ENCODE measurements at regions not wholly inside any gene's neighbourhood (a gene's known extent, or its start where the extent isn't known, plus 50 kb on each side); places are given as distances from the start of the nearest gene placed in this dataset.
A peak's percentile ranks its signal among the peaks of the same experiment; 100 is the strongest.

- WGBS (ENCODE audit: insufficient coverage), result 80% methylated on average over 3 of the region's 4 CpGs
- Histone ChIP-seq H3K27me3 (ENCODE audit: control insufficient read depth, insufficient read depth, low read length) (no peaks in the 10 kb centered on the region), H3K4me1 (ENCODE audit: control insufficient read depth, insufficient read depth, low read length) (no peaks in the 10 kb centered on the region), H3K27ac (ENCODE audit: low read depth, low read length) (no peak overlapping the region), H3K4me3 (ENCODE audit: low read depth, low read length) (no peak overlapping the region), H3K9me3 (ENCODE audit: control insufficient read depth, insufficient read depth, low read length) (no peaks in the 10 kb centered on the region), H3K36me3 (ENCODE audit: control insufficient read depth, insufficient read depth, low read length) (no peaks in the 10 kb centered on the region)
- no peak for DNase-seq (ENCODE audit: low read depth in 4 of 6, low spot score in 6 of 6)
Measured at GRCh38 chr5:159826351-159827214, 89.7 kb upstream of the ADRA1B start.

GRCh38 chr5:159827861-159828260 lies 88.4 kb upstream of the ADRA1B start:
- WGBS (ENCODE audit: insufficient coverage), result 46% methylated on average over 3 of the region's 4 CpGs
- Histone ChIP-seq H3K4me1 (ENCODE audit: control insufficient read depth, insufficient read depth, low read length) (no peaks in the 10 kb centered on the region), H3K36me3 (ENCODE audit: control insufficient read depth, insufficient read depth, low read length) (no peaks in the 10 kb centered on the region), H3K27me3 (ENCODE audit: control insufficient read depth, insufficient read depth, low read length) (no peaks in the 10 kb centered on the region), H3K9me3 (ENCODE audit: control insufficient read depth, insufficient read depth, low read length) (no peaks in the 10 kb centered on the region), H3K4me3 (ENCODE audit: low read depth, low read length) (no peak overlapping the region), H3K27ac (ENCODE audit: low read depth, low read length) (no peak overlapping the region)
- DNase-seq (ENCODE audit: low read depth in 4 of 6, low spot score in 6 of 6), result peak in 1 of 6 donors; percentile 17

DNA sequence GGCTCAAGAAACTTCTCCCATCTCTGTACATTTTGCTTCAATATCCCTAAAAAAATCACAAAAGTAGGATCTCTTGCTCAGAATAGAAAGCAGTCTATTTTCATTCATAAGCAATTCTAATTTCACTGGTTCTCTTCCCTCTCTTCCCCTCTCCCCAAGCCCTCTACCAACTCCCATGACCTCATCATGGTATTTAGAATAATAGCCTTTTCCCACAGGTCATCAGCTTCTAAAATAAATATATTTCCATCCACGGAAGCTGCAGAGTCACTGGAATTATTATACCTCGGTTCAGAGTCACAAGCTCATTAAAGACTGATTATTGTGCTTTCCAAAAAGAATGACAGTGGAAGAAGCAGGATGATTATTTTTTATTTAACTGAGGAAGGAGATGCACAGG lies 84.2 kb upstream of the ADRA1B start:
- WGBS (ENCODE audit: insufficient coverage), result 60% methylated on average over 1 of the region's 2 CpGs
- Histone ChIP-seq H3K4me1 (ENCODE audit: control insufficient read depth, insufficient read depth, low read length) (no peaks in the 10 kb centered on the region), H3K27me3 (ENCODE audit: control insufficient read depth, insufficient read depth, low read length) (no peaks in the 10 kb centered on the region), H3K9me3 (ENCODE audit: control insufficient read depth, insufficient read depth, low read length) (no peaks in the 10 kb centered on the region), H3K4me3 (ENCODE audit: low read depth, low read length) (no peak overlapping the region), H3K27ac (ENCODE audit: low read depth, low read length) (no peak overlapping the region), H3K36me3 (ENCODE audit: control insufficient read depth, insufficient read depth, low read length) (no peaks in the 10 kb centered on the region)
- DNase-seq (ENCODE audit: low read depth in 4 of 6, low spot score in 6 of 6), result no peak

GRCh38 chr5:159833088-159833487 lies 83.2 kb upstream of the ADRA1B start:
- H3K36me3 ChIP-seq (ENCODE audit: control insufficient read depth, insufficient read depth, low read length), result no peaks in the 10 kb centered on the region
- H3K9me3 ChIP-seq (ENCODE audit: control insufficient read depth, insufficient read depth, low read length), result no peaks in the 10 kb centered on the region
- no peak for DNase-seq (ENCODE audit: low read depth in 4 of 6, low spot score in 6 of 6)
- no peak overlapping the region for H3K27ac ChIP-seq (ENCODE audit: low read depth, low read length)
- no peak overlapping the region for H3K4me3 ChIP-seq (ENCODE audit: low read depth, low read length)
- H3K4me1 ChIP-seq (ENCODE audit: control insufficient read depth, insufficient read depth, low read length), result no peaks in the 10 kb centered on the region
- WGBS (ENCODE audit: insufficient coverage), result 60% methylated on average over 1 of the region's 2 CpGs
- no peaks in the 10 kb centered on the region for H3K27me3 ChIP-seq (ENCODE audit: control insufficient read depth, insufficient read depth, low read length)

GRCh38 chr5:159833846-159834245 lies 82.4 kb upstream of the ADRA1B start:
- Histone ChIP-seq H3K27me3 (ENCODE audit: control insufficient read depth, insufficient read depth, low read length) (no peaks in the 10 kb centered on the region), H3K9me3 (ENCODE audit: control insufficient read depth, insufficient read depth, low read length) (no peaks in the 10 kb centered on the region), H3K4me3 (ENCODE audit: low read depth, low read length) (no peak overlapping the region), H3K36me3 (ENCODE audit: control insufficient read depth, insufficient read depth, low read length) (no peaks in the 10 kb centered on the region), H3K4me1 (ENCODE audit: control insufficient read depth, insufficient read depth, low read length) (no peaks in the 10 kb centered on the region), H3K27ac (ENCODE audit: low read depth, low read length) (no peak overlapping the region)
- 90% methylated on average over 5 of the region's 6 CpGs for WGBS (ENCODE audit: insufficient coverage)
- DNase-seq (ENCODE audit: low read depth in 4 of 6, low spot score in 6 of 6), result no peak

- Histone ChIP-seq H3K36me3 (ENCODE audit: control insufficient read depth, insufficient read depth, low read length) (no peaks in the 10 kb centered on the region), H3K9me3 (ENCODE audit: control insufficient read depth, insufficient read depth, low read length) (no peaks in the 10 kb centered on the region), H3K27me3 (ENCODE audit: control insufficient read depth, insufficient read depth, low read length) (no peaks in the 10 kb centered on the region), H3K4me1 (ENCODE audit: control insufficient read depth, insufficient read depth, low read length) (no peaks in the 10 kb centered on the region), H3K27ac (ENCODE audit: low read depth, low read length) (no peak overlapping the region), H3K4me3 (ENCODE audit: low read depth, low read length) (no peak overlapping the region)
- DNase-seq (ENCODE audit: low read depth in 4 of 6, low spot score in 6 of 6), result no peak
Measured at GRCh38 chr5:159835548-159835947, 80.7 kb upstream of the ADRA1B start.

GRCh38 chr5:159836691-159837090 lies 79.6 kb upstream of the ADRA1B start:
- H3K9me3 ChIP-seq (ENCODE audit: control insufficient read depth, insufficient read depth, low read length), result no peaks in the 10 kb centered on the region
- no peaks in the 10 kb centered on the region for H3K36me3 ChIP-seq (ENCODE audit: control insufficient read depth, insufficient read depth, low read length)
- no peak overlapping the region for H3K27ac ChIP-seq (ENCODE audit: low read depth, low read length)
- no peaks in the 10 kb centered on the region for H3K4me1 ChIP-seq (ENCODE audit: control insufficient read depth, insufficient read depth, low read length)
- peak in 2 of 6 donors; percentile 17 to 29 for DNase-seq (ENCODE audit: low read depth in 4 of 6, low spot score in 6 of 6)
- no peak overlapping the region for H3K4me3 ChIP-seq (ENCODE audit: low read depth, low read length)
- H3K27me3 ChIP-seq (ENCODE audit: control insufficient read depth, insufficient read depth, low read length), result no peaks in the 10 kb centered on the region

DNA sequence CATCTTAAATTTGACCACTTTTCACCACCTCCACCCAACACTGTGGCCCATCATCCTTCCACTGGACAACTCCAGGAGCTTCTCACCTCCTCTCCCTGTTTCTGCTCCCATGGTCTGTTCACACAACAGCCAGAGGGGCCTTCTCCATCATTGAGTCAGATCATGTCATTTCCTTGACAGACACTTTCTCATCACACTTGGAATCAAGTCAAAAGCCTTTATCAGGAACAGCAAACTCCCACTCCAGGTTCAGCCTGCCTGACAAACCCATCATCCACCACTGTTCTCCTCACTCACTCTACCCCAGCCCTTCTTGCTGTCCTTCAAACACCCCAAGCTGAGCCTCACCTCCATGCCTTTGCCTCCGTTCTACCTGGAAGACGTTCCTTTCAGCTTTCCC lies 78.4 kb upstream of the ADRA1B start:
- Histone ChIP-seq H3K4me3 (ENCODE audit: low read depth, low read length) (no peak overlapping the region), H3K4me1 (ENCODE audit: control insufficient read depth, insufficient read depth, low read length) (no peaks in the 10 kb centered on the region), H3K27me3 (ENCODE audit: control insufficient read depth, insufficient read depth, low read length) (no peaks in the 10 kb centered on the region), H3K9me3 (ENCODE audit: control insufficient read depth, insufficient read depth, low read length) (no peaks in the 10 kb centered on the region), H3K27ac (ENCODE audit: low read depth, low read length) (no peak overlapping the region), H3K36me3 (ENCODE audit: control insufficient read depth, insufficient read depth, low read length) (no peaks in the 10 kb centered on the region)
- 98% methylated on average over 2 of the region's 2 CpGs for WGBS (ENCODE audit: insufficient coverage)
- DNase-seq (ENCODE audit: low read depth in 4 of 6, low spot score in 6 of 6), result no peak

DNA sequence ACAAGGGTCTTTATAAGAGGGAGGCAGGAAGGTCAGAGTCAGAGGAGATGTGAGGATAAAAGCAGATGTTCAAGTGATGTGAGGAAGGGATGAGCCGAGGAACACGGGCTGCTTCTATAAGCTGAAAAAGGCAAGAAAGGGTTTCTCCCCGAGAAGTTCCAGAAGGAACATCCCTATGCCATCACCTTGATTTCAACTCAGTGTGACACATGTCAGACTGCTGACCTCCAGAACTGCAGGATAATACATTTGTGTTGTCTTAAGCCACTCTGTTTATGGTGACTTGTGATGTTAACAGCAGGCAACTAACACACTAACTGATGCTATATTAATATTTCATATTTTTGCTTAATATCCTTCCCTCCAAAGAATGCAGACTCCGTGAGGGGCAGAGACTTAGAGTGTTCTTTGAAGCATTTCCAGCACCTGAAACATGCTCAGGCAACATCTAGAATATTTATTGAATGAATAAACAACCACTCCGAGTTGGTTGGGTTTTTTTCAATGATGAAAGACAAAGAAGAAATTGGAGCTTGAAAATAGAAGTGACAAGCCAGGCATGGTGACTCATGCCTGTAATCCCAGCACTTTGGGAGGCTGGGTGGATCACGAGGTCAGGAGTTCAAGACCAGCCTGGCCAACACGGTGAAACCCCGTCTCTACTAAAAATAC lies 77.6 kb upstream of the ADRA1B start:
- Histone ChIP-seq H3K4me1 (ENCODE audit: control insufficient read depth, insufficient read depth, low read length) (no peaks in the 10 kb centered on the region), H3K4me3 (ENCODE audit: low read depth, low read length) (no peak overlapping the region), H3K9me3 (ENCODE audit: control insufficient read depth, insufficient read depth, low read length) (no peaks in the 10 kb centered on the region), H3K36me3 (ENCODE audit: control insufficient read depth, insufficient read depth, low read length) (no peaks in the 10 kb centered on the region), H3K27me3 (ENCODE audit: control insufficient read depth, insufficient read depth, low read length) (no peaks in the 10 kb centered on the region), H3K27ac (ENCODE audit: low read depth, low read length) (no peak overlapping the region)
- 94% methylated on average over 3 of the region's 8 CpGs for WGBS (ENCODE audit: insufficient coverage)
- DNase-seq (ENCODE audit: low read depth in 4 of 6, low spot score in 6 of 6), result no peak
